KG1 (cell line): ENCODE measurements at regions not wholly inside any gene's neighbourhood (a gene's known extent, or its start where the extent isn't known, plus 50 kb on each side); places are given as distances from the start of the nearest gene placed in this dataset.
"Not testable (repeated sequence)": the region's sequence is repeated elsewhere in the genome, so short reads cannot be mapped to it uniquely, and the experiment has no call there.

Experiments
- DNase-seq: peaks from one replicate; lab custom pipeline; 2025; lab: John Stamatoyannopoulos, UW

- DNase-seq, result no peak
Observed at GRCh38 chr10:85459906-85460305, 906.7 kb downstream of the GRID1 start.

GRCh38 chr10:85464336-85464735 lies 902.3 kb downstream of the GRID1 start:
- no peak for DNase-seq

- no peak for DNase-seq
Observed at GRCh38 chr10:85477979-85478378, 888.6 kb downstream of the GRID1 start.

- DNase-seq, result no peak
Observed at GRCh38 chr10:85490431-85490830, 876.2 kb downstream of the GRID1 start.

GRCh38 chr10:85491652-85492051 lies 874.9 kb downstream of the GRID1 start:
- DNase-seq, result no peak

GRCh38 chr10:85492684-85493083 lies 873.9 kb downstream of the GRID1 start:
- DNase-seq, result no peak

GRCh38 chr10:85493703-85494102 lies 872.9 kb downstream of the GRID1 start:
- DNase-seq, result no peak

GRCh38 chr10:85504641-85505040 lies 862.0 kb downstream of the GRID1 start:
- DNase-seq, result not testable (repeated sequence)

- DNase-seq, result no peak
Observed at GRCh38 chr10:85508159-85508558, 858.4 kb downstream of the GRID1 start.

GRCh38 chr10:85510682-85511081 lies 855.9 kb downstream of the GRID1 start:
- DNase-seq, result no peak

GRCh38 chr10:85513436-85513835 lies 853.2 kb downstream of the GRID1 start:
- no peak for DNase-seq

GRCh38 chr10:85515316-85515715 lies 851.3 kb downstream of the GRID1 start:
- no peak for DNase-seq

GRCh38 chr10:85524001-85524666 lies 842.5 kb downstream of the GRID1 start:
- DNase-seq, result no peak

GRCh38 chr10:85527616-85528317 lies 838.8 kb downstream of the GRID1 start:
- DNase-seq, result no peak

GRCh38 chr10:85528318-85528652 lies 838.3 kb downstream of the GRID1 start:
- DNase-seq, result no peak

GRCh38 chr10:85531706-85532105 lies 834.9 kb downstream of the GRID1 start:
- no peak for DNase-seq

GRCh38 chr10:85532773-85533172 lies 833.8 kb downstream of the GRID1 start:
- no peak for DNase-seq

GRCh38 chr10:85535926-85536325 lies 830.7 kb downstream of the GRID1 start:
- no peak for DNase-seq

GRCh38 chr10:85537561-85537960 lies 829.0 kb downstream of the GRID1 start:
- DNase-seq, result no peak

GRCh38 chr10:85538601-85539000 lies 828.0 kb downstream of the GRID1 start:
- DNase-seq, result no peak

GRCh38 chr10:85542152-85542551 lies 824.4 kb downstream of the GRID1 start:
- DNase-seq, result no peak

GRCh38 chr10:85542936-85543730 lies 823.5 kb downstream of the GRID1 start:
- DNase-seq, result no peak

- no peak for DNase-seq
Observed at GRCh38 chr10:85544956-85545355, 821.6 kb downstream of the GRID1 start.
